ENCODE measurements at regions not wholly inside any gene's neighbourhood (a gene's known extent, or its start where the extent isn't known, plus 50 kb on each side); places are given as distances from the start of the nearest gene placed in this dataset.

DNA sequence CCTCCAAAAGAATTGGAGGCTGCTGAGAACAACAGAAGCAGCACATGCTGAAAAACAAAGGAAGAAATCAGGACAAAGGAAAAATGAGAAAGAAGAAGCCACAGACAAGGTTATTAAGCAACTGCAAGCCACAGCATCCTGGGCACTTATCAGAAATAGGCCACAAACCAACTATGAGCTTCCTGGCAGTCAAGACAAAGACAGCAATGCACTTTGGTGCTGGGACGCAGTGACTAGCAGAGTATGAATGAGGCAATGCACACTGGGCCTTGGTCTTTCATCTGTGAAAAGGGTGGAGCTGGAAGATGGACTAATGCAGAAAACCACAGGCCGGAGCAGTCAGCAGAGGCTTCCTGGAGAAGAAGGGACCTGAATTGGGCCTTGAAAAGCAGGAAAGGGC lies 56.0 kb upstream of the LINGO1 start:
- peaks cover 0 to 13% (median 2%) of the 10 kb centered on the region in 3 donors for H3K27me3 ChIP-seq (ENCODE audit: control insufficient read depth in 3 of 3, insufficient read depth in 3 of 3, low read length in 3 of 3)
- DNase-seq (no peak), FAIRE-seq (no peak)
- no peak overlapping the region for H3K27ac ChIP-seq (ENCODE audit: low read depth in 1 of 3, low read length in 2 of 3)
- no peaks in the 10 kb centered on the region for H3K4me1 ChIP-seq (ENCODE audit: control insufficient read depth in 3 of 3, insufficient read depth in 2 of 3, low read depth in 1 of 3, low read length in 2 of 3)
- no peaks in the 10 kb centered on the region for H3K9me3 ChIP-seq (ENCODE audit: control insufficient read depth in 2 of 2, insufficient read depth in 1 of 2, low read depth in 1 of 2, low read length in 1 of 2)
- no peaks in the 10 kb centered on the region for H3K36me3 ChIP-seq (ENCODE audit: control insufficient read depth in 3 of 3, insufficient read depth in 2 of 3, low read depth in 1 of 3, low read length in 3 of 3)
- H3K4me3 ChIP-seq (ENCODE audit: low read depth in 1 of 3, low read length in 3 of 3), result no peak overlapping the region
- WGBS, 3 donors, result 70 to 72% (median 71%) methylated on average over 2 of the region's 2 CpGs

DNA sequence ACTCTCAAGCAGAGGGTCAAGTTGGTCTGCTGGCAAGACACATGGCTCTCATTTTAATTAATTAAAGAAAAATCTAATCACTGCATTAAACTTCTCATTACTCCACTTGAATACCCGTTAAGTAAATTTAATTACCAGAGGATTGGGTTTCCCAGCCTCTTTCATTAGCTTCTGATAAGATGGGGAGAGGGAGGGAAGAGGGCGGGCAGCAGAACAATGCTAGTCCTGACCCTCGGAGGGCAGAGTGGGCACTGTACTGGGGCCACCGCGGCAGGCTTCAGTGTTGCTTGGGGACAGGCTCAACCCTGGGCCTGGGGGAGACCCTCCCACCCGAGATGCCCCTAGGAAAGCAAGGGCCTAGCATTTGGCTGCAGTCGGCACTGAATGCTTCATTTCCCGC lies 55.6 kb upstream of the LINGO1 start:
- H3K27me3 ChIP-seq (ENCODE audit: control insufficient read depth in 3 of 3, insufficient read depth in 3 of 3, low read length in 3 of 3), result peaks cover 0 to 13% (median 2%) of the 10 kb centered on the region in 3 donors
- FAIRE-seq, result no peak

DNA sequence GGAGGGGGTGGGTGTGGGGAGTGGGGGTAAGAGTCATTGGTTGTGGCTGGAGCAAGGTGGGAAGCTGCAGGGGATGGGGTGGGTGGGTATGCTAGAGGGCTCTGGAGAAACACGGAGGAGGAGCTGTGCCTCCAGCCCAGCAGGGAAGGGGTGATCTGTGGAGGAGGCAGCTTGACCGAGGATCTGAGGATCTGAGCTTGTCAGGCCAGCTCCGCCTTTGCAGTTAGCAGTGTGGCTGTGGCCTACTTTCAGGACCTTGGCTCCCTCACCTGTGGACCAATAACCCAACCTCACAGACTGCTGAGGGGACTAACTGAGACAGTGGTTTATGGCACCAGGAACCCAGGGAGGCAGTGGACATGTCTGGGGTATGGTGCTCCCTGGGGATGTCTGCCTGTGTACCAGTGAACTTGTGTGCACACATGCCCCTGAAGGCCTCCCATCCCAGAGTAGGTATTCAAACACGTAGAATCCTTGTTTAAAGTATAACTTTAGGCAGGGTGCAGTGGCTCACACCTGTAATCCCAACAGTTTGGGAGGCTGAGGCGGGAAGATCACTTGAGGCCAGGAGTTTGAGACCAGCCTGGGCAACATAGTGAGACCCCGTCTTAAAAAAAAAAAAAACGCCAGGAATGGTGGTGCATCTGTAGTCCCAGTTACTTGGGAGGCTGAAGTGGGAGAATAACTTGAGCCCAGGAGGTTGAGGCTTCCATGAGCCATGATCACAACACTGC lies 52.5 kb upstream of the LINGO1 start:
- 70 to 81% (median 76%) methylated on average over 7 of the region's 7 CpGs for WGBS, 3 donors
- Histone ChIP-seq H3K27ac (ENCODE audit: low read depth in 1 of 3, low read length in 2 of 3) (no peak overlapping the region), H3K27me3 (ENCODE audit: control insufficient read depth in 3 of 3, insufficient read depth in 3 of 3, low read length in 3 of 3) (peaks cover 0 to 10% (median 0%) of the 10 kb centered on the region in 3 donors), H3K36me3 (ENCODE audit: control insufficient read depth in 3 of 3, insufficient read depth in 2 of 3, low read depth in 1 of 3, low read length in 3 of 3) (no peaks in the 10 kb centered on the region), H3K4me3 (ENCODE audit: low read depth in 1 of 3, low read length in 3 of 3) (no peak overlapping the region), H3K4me1 (ENCODE audit: control insufficient read depth in 3 of 3, insufficient read depth in 2 of 3, low read depth in 1 of 3, low read length in 2 of 3) (no peaks in the 10 kb centered on the region), H3K9me3 (ENCODE audit: control insufficient read depth in 2 of 2, insufficient read depth in 1 of 2, low read depth in 1 of 2, low read length in 1 of 2) (no peaks in the 10 kb centered on the region)
- no peak for DNase-seq
- no peak for FAIRE-seq

More for the DNA sequence above, 55.6 kb upstream of the LINGO1 start:
- H3K4me1 ChIP-seq (ENCODE audit: control insufficient read depth in 3 of 3, insufficient read depth in 2 of 3, low read depth in 1 of 3, low read length in 2 of 3), result no peaks in the 10 kb centered on the region
- H3K36me3 ChIP-seq (ENCODE audit: control insufficient read depth in 3 of 3, insufficient read depth in 2 of 3, low read depth in 1 of 3, low read length in 3 of 3), result no peaks in the 10 kb centered on the region
- WGBS, 3 donors, result 59 to 73% (median 70%) methylated on average over 8 of the region's 8 CpGs
- H3K27ac ChIP-seq (ENCODE audit: low read depth in 1 of 3, low read length in 2 of 3), result no peak overlapping the region
- H3K9me3 ChIP-seq (ENCODE audit: control insufficient read depth in 2 of 2, insufficient read depth in 1 of 2, low read depth in 1 of 2, low read length in 1 of 2), result no peaks in the 10 kb centered on the region
- DNase-seq, result no peak
- H3K4me3 ChIP-seq (ENCODE audit: low read depth in 1 of 3, low read length in 3 of 3), result no peak overlapping the region

DNA sequence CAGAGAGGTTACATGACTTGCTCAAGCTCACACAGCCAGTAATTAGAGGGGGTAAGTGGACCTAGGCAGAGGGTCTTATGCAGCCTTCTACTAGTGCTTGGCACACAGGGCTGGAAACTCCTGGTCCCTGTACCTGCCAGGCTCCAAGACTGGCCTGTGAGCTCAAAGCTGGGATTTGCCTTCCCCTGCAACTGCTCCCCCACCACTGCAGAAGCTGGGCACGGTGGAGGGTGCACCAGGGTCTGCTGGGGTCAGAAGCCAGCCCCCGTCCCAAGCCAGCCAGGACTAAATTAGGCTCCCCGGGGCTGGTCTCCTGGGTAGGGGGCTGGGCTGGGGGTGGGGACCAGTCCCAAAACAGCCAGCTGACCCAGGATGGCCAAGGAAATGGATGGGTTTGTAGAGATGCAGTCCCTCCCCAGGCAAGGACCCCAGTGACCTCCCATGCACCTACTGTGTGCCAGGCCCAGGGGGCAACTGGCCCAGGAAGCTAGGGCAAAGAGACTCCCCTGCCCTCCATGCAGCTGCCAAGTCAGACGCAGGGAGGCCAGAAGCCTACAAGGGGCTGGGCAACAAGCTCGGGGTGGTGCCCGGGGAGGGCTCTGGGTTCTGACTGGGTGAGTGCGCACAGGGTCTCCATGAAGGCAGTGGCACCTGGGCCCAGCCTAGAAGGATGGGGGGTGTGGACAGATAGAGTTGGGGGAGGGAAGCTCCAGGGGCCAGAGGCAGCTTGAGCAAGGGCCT lies 51.8 kb upstream of the LINGO1 start:
- Histone ChIP-seq H3K9me3 (ENCODE audit: control insufficient read depth in 2 of 2, insufficient read depth in 1 of 2, low read depth in 1 of 2, low read length in 1 of 2) (no peaks in the 10 kb centered on the region), H3K4me3 (ENCODE audit: low read depth in 1 of 3, low read length in 3 of 3) (no peak overlapping the region), H3K27ac (ENCODE audit: low read depth in 1 of 3, low read length in 2 of 3) (no peak overlapping the region), H3K36me3 (ENCODE audit: control insufficient read depth in 3 of 3, insufficient read depth in 2 of 3, low read depth in 1 of 3, low read length in 3 of 3) (no peaks in the 10 kb centered on the region), H3K27me3 (ENCODE audit: control insufficient read depth in 3 of 3, insufficient read depth in 3 of 3, low read length in 3 of 3) (peaks cover 0 to 9% (median 0%) of the 10 kb centered on the region in 3 donors), H3K4me1 (ENCODE audit: control insufficient read depth in 3 of 3, insufficient read depth in 2 of 3, low read depth in 1 of 3, low read length in 2 of 3) (no peaks in the 10 kb centered on the region)
- FAIRE-seq, result no peak
- no peak for DNase-seq
- 79 to 85% (median 81%) methylated on average over 7 of the region's 7 CpGs for WGBS, 3 donors

DNA sequence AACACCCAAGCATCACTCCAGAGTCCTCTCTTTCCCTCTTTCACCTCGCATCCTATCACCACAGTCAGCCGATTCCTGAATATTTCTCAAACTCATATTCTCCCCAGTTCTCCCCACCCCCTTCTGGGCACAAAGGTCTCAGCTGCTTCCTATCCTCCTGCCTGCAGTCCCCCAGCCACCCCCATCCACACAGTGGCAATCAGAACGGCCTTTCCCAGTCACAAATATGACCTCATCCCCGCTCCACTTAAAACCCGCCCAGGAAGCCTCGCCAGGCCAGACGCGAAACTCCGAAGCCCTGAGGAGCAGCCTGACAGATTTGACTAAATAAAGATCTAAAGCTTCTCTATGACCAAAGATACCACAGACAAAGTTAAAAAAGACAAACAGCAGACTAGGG lies 49.9 kb upstream of the LINGO1 start:
- Histone ChIP-seq H3K27me3 (ENCODE audit: control insufficient read depth in 3 of 3, insufficient read depth in 3 of 3, low read length in 3 of 3) (peaks cover 0 to 5% (median 0%) of the 10 kb centered on the region in 3 donors), H3K9me3 (ENCODE audit: control insufficient read depth in 2 of 2, insufficient read depth in 1 of 2, low read depth in 1 of 2, low read length in 1 of 2) (no peaks in the 10 kb centered on the region), H3K4me3 (ENCODE audit: low read depth in 1 of 3, low read length in 3 of 3) (no peak overlapping the region), H3K27ac (ENCODE audit: low read depth in 1 of 3, low read length in 2 of 3) (no peak overlapping the region), H3K36me3 (ENCODE audit: control insufficient read depth in 3 of 3, insufficient read depth in 2 of 3, low read depth in 1 of 3, low read length in 3 of 3) (no peaks in the 10 kb centered on the region), H3K4me1 (ENCODE audit: control insufficient read depth in 3 of 3, insufficient read depth in 2 of 3, low read depth in 1 of 3, low read length in 2 of 3) (no peaks in the 10 kb centered on the region)
- WGBS, 3 donors, result 43 to 48% (median 44%) methylated on average over 9 of the region's 9 CpGs
- FAIRE-seq (no peak), DNase-seq (no peak)
